Nephron (organoid): ENCODE measurements at regions not wholly inside any gene's neighbourhood (a gene's known extent, or its start where the extent isn't known, plus 50 kb on each side); places are given as distances from the start of the nearest gene placed in this dataset.

ENCODE experiments used
- H3K27ac Mint-ChIP-seq, 3 experiments: 2 replicates each; pipeline ENCODE4 v1.8.0; 2020; ENCODE audit warnings: mixed read lengths in 3 of 3, mild to moderate bottlenecking in 2 of 3, moderate library complexity in 1 of 3
- H3K27me3 Mint-ChIP-seq: 2 replicates; pipeline ENCODE4 v1.8.0; 2021; ENCODE audit warnings: low read depth, mild to moderate bottlenecking, moderate library complexity, mixed read lengths
- H3K36me3 Mint-ChIP-seq: 2 replicates; pipeline ENCODE4 v1.8.0; 2020; ENCODE audit warnings: low read depth, mixed read lengths
- H3K4me1 Mint-ChIP-seq: 2 replicates; pipeline ENCODE4 v1.8.0; 2020; ENCODE audit warnings: mixed read lengths
- H3K4me3 Mint-ChIP-seq, 3 experiments: 2 replicates each; pipeline ENCODE4 v1.8.0; 2020; ENCODE audit warnings: mild to moderate bottlenecking in 3 of 3, mixed read lengths in 3 of 3, moderate library complexity in 2 of 3
- H3K9me3 Mint-ChIP-seq: 2 replicates; pipeline ENCODE4 v1.8.0; 2020; ENCODE audit warnings: mixed read lengths
- TF ChIP-seq, protein P1 (sequence below), 3 experiments: fragments of 200-600 bp; sonication (generic); IDR thresholded peaks; one replicate each; pipeline ENCODE4 v1.5.0; 2021; ENCODE audit warnings: antibody characterized with exemption in 3 of 3; ENCODE audit not compliant: unreplicated experiment in 3 of 3

DNA sequence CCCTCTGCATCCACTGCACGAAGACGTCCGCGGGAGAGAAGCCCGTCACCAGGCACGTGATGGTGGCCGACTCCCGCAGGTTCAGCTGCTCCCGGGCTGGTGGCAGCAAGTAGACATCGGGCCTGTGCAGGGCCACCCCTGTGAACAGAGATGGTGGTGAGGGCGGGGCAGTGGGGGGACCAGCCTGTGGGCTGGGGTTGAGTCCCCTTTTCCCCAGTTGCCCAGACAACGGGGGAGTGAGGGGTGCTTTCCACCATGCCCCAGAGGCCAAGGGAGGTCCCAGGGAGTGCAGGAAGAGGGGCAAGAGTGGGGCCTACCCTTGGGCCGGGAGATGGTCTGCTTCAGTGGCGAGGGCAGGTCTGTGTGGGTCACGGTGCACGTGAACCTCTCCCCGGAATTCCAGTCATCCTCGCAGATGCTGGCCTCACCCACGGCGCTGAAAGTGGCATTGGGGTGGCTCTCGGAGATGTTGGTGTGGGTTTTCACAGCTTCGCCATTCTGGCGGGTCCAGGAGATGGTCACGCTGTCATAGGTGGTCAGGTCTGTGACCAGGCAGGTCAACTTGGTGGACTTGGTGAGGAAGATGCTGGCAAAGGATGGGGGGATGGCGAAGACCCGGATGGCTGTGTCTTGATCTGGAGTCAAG is 328.3 kb downstream of the TMEM121 start:
- Mint-ChIP-seq H3K27me3 (no peaks in the 10 kb centered on the region), H3K4me1 (no peaks in the 10 kb centered on the region), H3K9me3 (peaks cover 29% of the 10 kb centered on the region), H3K36me3 (peaks cover 5% of the 10 kb centered on the region), H3K27ac (no peak overlapping the region), H3K4me3 (no peak overlapping the region)
- TF ChIP-seq, protein P1, sequence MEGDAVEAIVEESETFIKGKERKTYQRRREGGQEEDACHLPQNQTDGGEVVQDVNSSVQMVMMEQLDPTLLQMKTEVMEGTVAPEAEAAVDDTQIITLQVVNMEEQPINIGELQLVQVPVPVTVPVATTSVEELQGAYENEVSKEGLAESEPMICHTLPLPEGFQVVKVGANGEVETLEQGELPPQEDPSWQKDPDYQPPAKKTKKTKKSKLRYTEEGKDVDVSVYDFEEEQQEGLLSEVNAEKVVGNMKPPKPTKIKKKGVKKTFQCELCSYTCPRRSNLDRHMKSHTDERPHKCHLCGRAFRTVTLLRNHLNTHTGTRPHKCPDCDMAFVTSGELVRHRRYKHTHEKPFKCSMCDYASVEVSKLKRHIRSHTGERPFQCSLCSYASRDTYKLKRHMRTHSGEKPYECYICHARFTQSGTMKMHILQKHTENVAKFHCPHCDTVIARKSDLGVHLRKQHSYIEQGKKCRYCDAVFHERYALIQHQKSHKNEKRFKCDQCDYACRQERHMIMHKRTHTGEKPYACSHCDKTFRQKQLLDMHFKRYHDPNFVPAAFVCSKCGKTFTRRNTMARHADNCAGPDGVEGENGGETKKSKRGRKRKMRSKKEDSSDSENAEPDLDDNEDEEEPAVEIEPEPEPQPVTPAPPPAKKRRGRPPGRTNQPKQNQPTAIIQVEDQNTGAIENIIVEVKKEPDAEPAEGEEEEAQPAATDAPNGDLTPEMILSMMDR (IDR thresholded peaks at IDR 0.05; ENCODE audit: unreplicated experiment in 3 of 3) = no peak

DNA sequence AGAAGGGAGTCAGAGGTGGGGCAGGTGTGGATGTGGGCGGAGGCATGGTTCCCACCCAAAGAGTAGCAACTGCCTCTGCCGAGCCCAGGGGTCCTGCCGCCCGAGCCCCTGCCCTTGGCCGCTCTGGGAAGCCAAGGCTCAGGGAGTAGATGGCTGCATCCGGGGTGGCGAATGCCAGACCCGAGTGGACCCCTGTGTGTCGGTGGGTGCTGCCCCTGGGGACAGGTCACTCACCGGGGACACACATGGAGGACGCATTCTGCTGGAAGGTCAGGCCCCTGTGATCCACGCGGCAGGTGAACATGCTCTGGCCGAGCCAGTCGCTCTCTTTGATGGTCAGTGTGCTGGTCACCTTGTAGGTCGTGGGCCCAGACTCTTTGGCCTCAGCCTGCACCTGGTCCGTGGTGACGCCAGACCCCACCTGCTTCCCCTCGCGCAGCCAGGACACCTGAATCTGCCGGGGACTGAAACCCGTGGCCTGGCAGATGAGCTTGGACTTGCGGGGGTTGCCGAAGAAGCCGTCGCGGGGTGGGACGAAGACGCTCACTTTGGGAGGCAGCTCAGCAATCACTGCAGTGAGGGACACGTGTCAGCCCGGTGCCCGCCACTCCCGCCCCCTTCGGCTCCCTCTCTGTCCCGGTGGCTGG is 329.0 kb downstream of the TMEM121 start:
- TF ChIP-seq, protein P1 (IDR thresholded peaks at IDR 0.05; ENCODE audit: unreplicated experiment in 3 of 3) = no peak
- Mint-ChIP-seq H3K9me3 (peaks cover 27% of the 10 kb centered on the region), H3K27me3 (no peaks in the 10 kb centered on the region), H3K36me3 (peaks cover 5% of the 10 kb centered on the region), H3K4me1 (no peaks in the 10 kb centered on the region), H3K27ac (no peak overlapping the region), H3K4me3 (no peak overlapping the region)

DNA sequence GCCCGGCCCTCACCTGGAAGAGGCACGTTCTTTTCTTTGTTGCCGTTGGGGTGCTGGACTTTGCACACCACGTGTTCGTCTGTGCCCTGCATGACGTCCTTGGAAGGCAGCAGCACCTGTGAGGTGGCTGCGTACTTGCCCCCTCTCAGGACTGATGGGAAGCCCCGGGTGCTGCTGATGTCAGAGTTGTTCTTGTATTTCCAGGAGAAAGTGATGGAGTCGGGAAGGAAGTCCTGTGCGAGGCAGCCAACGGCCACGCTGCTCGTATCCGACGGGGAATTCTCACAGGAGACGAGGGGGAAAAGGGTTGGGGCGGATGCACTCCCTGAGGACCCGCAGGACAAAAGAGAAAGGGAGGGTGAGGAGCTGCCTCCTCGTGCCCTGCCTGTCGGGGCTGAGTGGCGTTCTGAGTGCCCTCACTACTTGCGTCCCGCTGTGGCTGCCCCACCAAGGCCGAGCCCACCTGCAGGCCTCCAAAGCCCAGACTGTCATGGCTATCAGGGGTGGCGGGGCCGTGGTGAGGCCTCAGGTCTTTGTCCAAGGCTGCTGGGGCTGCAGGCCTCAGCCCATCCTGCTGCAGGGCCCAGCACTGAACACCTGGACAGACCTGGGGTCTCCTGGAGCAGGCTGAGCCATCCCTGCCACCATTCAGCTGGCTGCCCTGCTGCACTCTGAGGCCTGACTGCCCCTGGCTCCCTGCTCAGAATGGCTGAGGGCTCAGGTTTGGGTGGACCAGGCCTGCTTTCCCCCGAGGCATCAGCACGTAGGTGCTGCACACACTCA is 329.7 kb downstream of the TMEM121 start:
- Mint-ChIP-seq H3K27ac (no peak overlapping the region), H3K36me3 (peaks cover 5% of the 10 kb centered on the region), H3K4me1 (no peaks in the 10 kb centered on the region), H3K9me3 (peaks cover 34% of the 10 kb centered on the region), H3K27me3 (no peaks in the 10 kb centered on the region), H3K4me3 (no peak overlapping the region)
- TF ChIP-seq, protein P1 (IDR thresholded peaks at IDR 0.05; ENCODE audit: unreplicated experiment in 3 of 3) = no peak

DNA sequence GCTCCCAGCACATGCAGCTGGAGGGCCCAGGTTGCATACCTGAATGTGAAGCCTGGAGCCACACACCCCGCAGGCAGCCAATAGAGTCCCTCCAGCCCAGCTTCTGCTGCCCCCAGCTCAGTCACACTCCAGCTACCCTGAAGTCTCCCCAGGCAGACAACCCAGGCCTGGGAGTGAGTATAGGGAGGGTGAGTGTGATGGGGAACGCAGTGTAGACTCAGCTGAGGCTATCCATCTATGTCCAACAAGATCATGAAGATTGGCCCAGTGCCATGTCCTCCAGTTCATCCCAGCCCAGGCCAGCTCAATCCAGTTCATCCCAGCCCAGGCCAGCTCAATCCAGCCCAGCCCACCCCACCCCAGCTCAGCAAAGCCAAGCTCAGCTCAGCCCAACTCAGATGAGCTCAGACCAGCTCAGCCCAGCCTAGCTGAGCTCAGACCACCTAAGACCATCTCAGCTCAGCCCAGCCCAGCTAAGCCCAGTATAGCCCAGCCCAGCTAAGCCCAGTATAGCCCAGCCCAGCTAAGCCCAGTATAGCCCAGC is 330.4 kb downstream of the TMEM121 start:
- H3K9me3 Mint-ChIP-seq = peaks cover 38% of the 10 kb centered on the region
- H3K36me3 Mint-ChIP-seq = peaks cover 5% of the 10 kb centered on the region
- no peaks in the 10 kb centered on the region for H3K27me3 Mint-ChIP-seq
- TF ChIP-seq, protein P1 (IDR thresholded peaks at IDR 0.05; ENCODE audit: unreplicated experiment in 3 of 3) = no peak
- no peak overlapping the region for H3K27ac Mint-ChIP-seq
- no peak overlapping the region for H3K4me3 Mint-ChIP-seq
- no peaks in the 10 kb centered on the region for H3K4me1 Mint-ChIP-seq

- Mint-ChIP-seq H3K4me3 (no peak overlapping the region), H3K36me3 (peaks cover 5% of the 10 kb centered on the region), H3K27ac (no peak overlapping the region), H3K4me1 (no peaks in the 10 kb centered on the region), H3K9me3 (peaks cover 43% of the 10 kb centered on the region), H3K27me3 (no peaks in the 10 kb centered on the region)
- TF ChIP-seq, protein P1 (IDR thresholded peaks at IDR 0.05; ENCODE audit: unreplicated experiment in 3 of 3) = no peak
Measured at GRCh38 chr14:105857220-105857825, 330.9 kb downstream of the TMEM121 start.
